ENCODE measurements at regions not wholly inside any gene's neighbourhood (a gene's known extent, or its start where the extent isn't known, plus 50 kb on each side); places are given as distances from the start of the nearest gene placed in this dataset.

GRCh38 chr3:59262076-59262498 lies 212.3 kb upstream of the CFAP20DC start:
- Mint-ChIP-seq H3K9me3 (peaks cover 6% of the 10 kb centered on the region), H3K4me1 (ENCODE audit: low read depth) (peaks cover 6% of the 10 kb centered on the region), H3K36me3 (ENCODE audit: low read depth) (peaks cover 2% of the 10 kb centered on the region), H3K4me3 (no peak overlapping the region), H3K27ac (no peak overlapping the region), H3K27me3 (ENCODE audit: low read depth) (no peaks in the 10 kb centered on the region)
- no peak for DNase-seq
- intact Hi-C loops (cut with micrococcal nuclease), result no loop called here
- CTCF ChIA-PET, result interaction anchor here (0.6 kb wide), 1 partner anchor 84 kb away, joined by 3 read pairs; no protein-coding TSS in a partner anchor

- H3K27me3 Mint-ChIP-seq (ENCODE audit: low read depth), result no peaks in the 10 kb centered on the region
- H3K4me1 Mint-ChIP-seq (ENCODE audit: low read depth), result no peaks in the 10 kb centered on the region
- no peak overlapping the region for H3K4me3 Mint-ChIP-seq
- intact Hi-C loops (cut with micrococcal nuclease), result no loop called here
- H3K36me3 Mint-ChIP-seq (ENCODE audit: low read depth), result peaks cover 2% of the 10 kb centered on the region
- no peak for DNase-seq
- H3K27ac Mint-ChIP-seq, result no peak overlapping the region
- peaks cover 6% of the 10 kb centered on the region for H3K9me3 Mint-ChIP-seq
- CTCF ChIA-PET, result no interaction called here
Measured at GRCh38 chr3:59261009-59261408, 211.2 kb upstream of the CFAP20DC start.

GRCh38 chr3:59258550-59259260 lies 208.9 kb upstream of the CFAP20DC start:
- H3K36me3 Mint-ChIP-seq (ENCODE audit: low read depth), result no peaks in the 10 kb centered on the region
- H3K4me3 Mint-ChIP-seq, result no peak overlapping the region
- H3K27me3 Mint-ChIP-seq (ENCODE audit: low read depth), result no peaks in the 10 kb centered on the region
- CTCF ChIA-PET, result no interaction called here
- no peaks in the 10 kb centered on the region for H3K9me3 Mint-ChIP-seq
- H3K4me1 Mint-ChIP-seq (ENCODE audit: low read depth), result no peaks in the 10 kb centered on the region
- no peak for DNase-seq
- intact Hi-C loops (cut with micrococcal nuclease), result no loop called here
- no peak overlapping the region for H3K27ac Mint-ChIP-seq

- Mint-ChIP-seq H3K4me3 (no peak overlapping the region), H3K27ac (no peak overlapping the region)
- CTCF ChIA-PET, result interaction anchor here (0.7 kb wide), 1 partner anchor 584 kb away, joined by 3 read pairs; no protein-coding TSS in a partner anchor
Measured at GRCh38 chr3:59257506-59257905, 207.7 kb upstream of the CFAP20DC start.

GRCh38 chr3:59256230-59256629 lies 206.4 kb upstream of the CFAP20DC start:
- Mint-ChIP-seq H3K9me3 (no peaks in the 10 kb centered on the region), H3K27ac (no peak overlapping the region), H3K36me3 (ENCODE audit: low read depth) (no peaks in the 10 kb centered on the region), H3K4me1 (ENCODE audit: low read depth) (no peaks in the 10 kb centered on the region), H3K27me3 (ENCODE audit: low read depth) (no peaks in the 10 kb centered on the region), H3K4me3 (no peak overlapping the region)
- no peak for DNase-seq
- intact Hi-C loops (cut with micrococcal nuclease), result no loop called here
- CTCF ChIA-PET, result no interaction called here

More at GRCh38 chr3:59257506-59257905, 207.7 kb upstream of the CFAP20DC start:
- Mint-ChIP-seq H3K4me1 (ENCODE audit: low read depth) (no peaks in the 10 kb centered on the region), H3K9me3 (no peaks in the 10 kb centered on the region), H3K36me3 (ENCODE audit: low read depth) (no peaks in the 10 kb centered on the region), H3K27me3 (ENCODE audit: low read depth) (no peaks in the 10 kb centered on the region)
- intact Hi-C loops (cut with micrococcal nuclease), result no loop called here
- no peak for DNase-seq

- no peak for DNase-seq
- Mint-ChIP-seq H3K27me3 (ENCODE audit: low read depth) (no peaks in the 10 kb centered on the region), H3K9me3 (no peaks in the 10 kb centered on the region), H3K4me3 (no peak overlapping the region), H3K4me1 (ENCODE audit: low read depth) (no peaks in the 10 kb centered on the region), H3K36me3 (ENCODE audit: low read depth) (no peaks in the 10 kb centered on the region), H3K27ac (no peak overlapping the region)
- intact Hi-C loops (cut with micrococcal nuclease), result no loop called here
- CTCF ChIA-PET, result no interaction called here
Measured at GRCh38 chr3:59254976-59255375, 205.2 kb upstream of the CFAP20DC start.

- Mint-ChIP-seq H3K4me1 (ENCODE audit: low read depth) (no peaks in the 10 kb centered on the region), H3K27me3 (ENCODE audit: low read depth) (no peaks in the 10 kb centered on the region), H3K27ac (no peak overlapping the region), H3K4me3 (no peak overlapping the region), H3K36me3 (ENCODE audit: low read depth) (no peaks in the 10 kb centered on the region), H3K9me3 (no peaks in the 10 kb centered on the region)
- CTCF ChIA-PET, result no interaction called here
- DNase-seq, result no peak
- intact Hi-C loops (cut with micrococcal nuclease), result no loop called here
Measured at GRCh38 chr3:59254433-59254832, 204.6 kb upstream of the CFAP20DC start.

GRCh38 chr3:59253523-59253922 lies 203.7 kb upstream of the CFAP20DC start:
- intact Hi-C loops (cut with micrococcal nuclease), result no loop called here
- no peak for DNase-seq
- H3K4me3 Mint-ChIP-seq, result no peak overlapping the region
- no peaks in the 10 kb centered on the region for H3K4me1 Mint-ChIP-seq (ENCODE audit: low read depth)
- H3K9me3 Mint-ChIP-seq, result peaks cover 8% of the 10 kb centered on the region
- H3K27ac Mint-ChIP-seq, result no peak overlapping the region
- CTCF ChIA-PET, result no interaction called here
- no peaks in the 10 kb centered on the region for H3K27me3 Mint-ChIP-seq (ENCODE audit: low read depth)
- H3K36me3 Mint-ChIP-seq (ENCODE audit: low read depth), result peaks cover 2% of the 10 kb centered on the region

GRCh38 chr3:59251869-59252268 lies 202.0 kb upstream of the CFAP20DC start:
- intact Hi-C loops (cut with micrococcal nuclease), result no loop called here
- Mint-ChIP-seq H3K27ac (no peak overlapping the region), H3K4me1 (ENCODE audit: low read depth) (no peaks in the 10 kb centered on the region), H3K9me3 (peaks cover 10% of the 10 kb centered on the region), H3K36me3 (ENCODE audit: low read depth) (peaks cover 2% of the 10 kb centered on the region), H3K27me3 (ENCODE audit: low read depth) (no peaks in the 10 kb centered on the region), H3K4me3 (no peak overlapping the region)
- CTCF ChIA-PET, result interaction anchor here (0.6 kb wide), 1 partner anchor 66 kb away, joined by 3 read pairs; no protein-coding TSS in a partner anchor
- DNase-seq, result no peak

- intact Hi-C loops (cut with micrococcal nuclease), result no loop called here
- Mint-ChIP-seq H3K9me3 (peaks cover 10% of the 10 kb centered on the region), H3K4me1 (ENCODE audit: low read depth) (no peaks in the 10 kb centered on the region), H3K27ac (no peak overlapping the region), H3K27me3 (ENCODE audit: low read depth) (no peaks in the 10 kb centered on the region), H3K36me3 (ENCODE audit: low read depth) (peaks cover 2% of the 10 kb centered on the region), H3K4me3 (no peak overlapping the region)
- DNase-seq, result no peak
- CTCF ChIA-PET, result no interaction called here
Measured at GRCh38 chr3:59250600-59250999, 200.8 kb upstream of the CFAP20DC start.

GRCh38 chr3:59249698-59250361 lies 200.0 kb upstream of the CFAP20DC start:
- no peak for DNase-seq
- H3K4me1 Mint-ChIP-seq (ENCODE audit: low read depth), result no peaks in the 10 kb centered on the region
- H3K9me3 Mint-ChIP-seq, result peaks cover 10% of the 10 kb centered on the region
- no peaks in the 10 kb centered on the region for H3K27me3 Mint-ChIP-seq (ENCODE audit: low read depth)
- intact Hi-C loops (cut with micrococcal nuclease), result no loop called here
- CTCF ChIA-PET, result no interaction called here
- H3K36me3 Mint-ChIP-seq (ENCODE audit: low read depth), result peaks cover 2% of the 10 kb centered on the region
- no peak overlapping the region for H3K27ac Mint-ChIP-seq
- no peak overlapping the region for H3K4me3 Mint-ChIP-seq

GRCh38 chr3:59249004-59249403 lies 199.2 kb upstream of the CFAP20DC start:
- Mint-ChIP-seq H3K27me3 (ENCODE audit: low read depth) (no peaks in the 10 kb centered on the region), H3K4me1 (ENCODE audit: low read depth) (no peaks in the 10 kb centered on the region), H3K27ac (no peak overlapping the region), H3K4me3 (no peak overlapping the region), H3K9me3 (peaks cover 10% of the 10 kb centered on the region), H3K36me3 (ENCODE audit: low read depth) (peaks cover 2% of the 10 kb centered on the region)
- intact Hi-C loops (cut with micrococcal nuclease), result no loop called here
- no peak for DNase-seq
- CTCF ChIA-PET, result no interaction called here

GRCh38 chr3:59247402-59247841 lies 197.6 kb upstream of the CFAP20DC start:
- Mint-ChIP-seq H3K27ac (no peak overlapping the region), H3K9me3 (peaks cover 10% of the 10 kb centered on the region), H3K27me3 (ENCODE audit: low read depth) (no peaks in the 10 kb centered on the region), H3K36me3 (ENCODE audit: low read depth) (peaks cover 2% of the 10 kb centered on the region), H3K4me3 (no peak overlapping the region), H3K4me1 (ENCODE audit: low read depth) (no peaks in the 10 kb centered on the region)
- intact Hi-C loops (cut with micrococcal nuclease), result no loop called here
- DNase-seq, result no peak
- CTCF ChIA-PET, result no interaction called here

All from activated naive CD4-positive, alpha-beta T cell treated with anti-CD3 and anti-CD28 coated beads for 36 hours (primary cell).